Esophagus muscularis mucosa (tissue), 3 donors: ENCODE measurements at regions not wholly inside any gene's neighbourhood (a gene's known extent, or its start where the extent isn't known, plus 50 kb on each side); places are given as distances from the start of the nearest gene placed in this dataset.

Experiments
- CTCF ChIP-seq, 3 experiments: fragments of 200-600 bp in 2 of 3; fragments of 450-650 bp in 1 of 3; sonication (generic) in 2 of 3; IDR thresholded peaks; one replicate each; pipeline ENCODE4 v1.5.1; 2017 to 2019; ENCODE audit warnings: antibody characterized with exemption in 3 of 3, mild to moderate bottlenecking in 2 of 3, moderate library complexity in 1 of 3
- POLR2A ChIP-seq: fragments of 450-650 bp; IDR thresholded peaks from one replicate; pipeline ENCODE4 v1.6.1; 2017; ENCODE audit warnings: antibody characterized with exemption, moderate library complexity, mild to moderate bottlenecking, low read depth
- POLR2AphosphoS5 ChIP-seq, 2 donors: sonication (generic); formaldehyde crosslinking; IDR thresholded peaks; one replicate each; pipeline ENCODE4 v1.6.1; 2017; ENCODE audit warnings: antibody characterized with exemption in 2 of 2

GRCh38 chr3:101970212-101970611 is 120.9 kb downstream of the NFKBIZ start:
- TF ChIP-seq CTCF (IDR thresholded peaks at IDR 0.05) (no peak), POLR2AphosphoS5 (IDR thresholded peaks at IDR 0.05) (no peak), POLR2A (no peak)
